Hematopoietic multipotent progenitor cell treated with erythropoietin and hydrocortisone succinate and interleukin-3 and kit ligand, for 17 days (in vitro differentiated cells): ENCODE measurements at regions not wholly inside any gene's neighbourhood (a gene's known extent, or its start where the extent isn't known, plus 50 kb on each side); places are given as distances from the start of the nearest gene placed in this dataset.

Experiments used
- DNase-seq: peaks from one replicate; pipeline ENCODE4 v3.0.0-alpha.2; 2015; ENCODE audit warnings: low spot score

- no peak for DNase-seq
These were observed 79.4 kb upstream of the CCDC112 start for GRCh38 chr5:115375893-115376292.

DNA sequence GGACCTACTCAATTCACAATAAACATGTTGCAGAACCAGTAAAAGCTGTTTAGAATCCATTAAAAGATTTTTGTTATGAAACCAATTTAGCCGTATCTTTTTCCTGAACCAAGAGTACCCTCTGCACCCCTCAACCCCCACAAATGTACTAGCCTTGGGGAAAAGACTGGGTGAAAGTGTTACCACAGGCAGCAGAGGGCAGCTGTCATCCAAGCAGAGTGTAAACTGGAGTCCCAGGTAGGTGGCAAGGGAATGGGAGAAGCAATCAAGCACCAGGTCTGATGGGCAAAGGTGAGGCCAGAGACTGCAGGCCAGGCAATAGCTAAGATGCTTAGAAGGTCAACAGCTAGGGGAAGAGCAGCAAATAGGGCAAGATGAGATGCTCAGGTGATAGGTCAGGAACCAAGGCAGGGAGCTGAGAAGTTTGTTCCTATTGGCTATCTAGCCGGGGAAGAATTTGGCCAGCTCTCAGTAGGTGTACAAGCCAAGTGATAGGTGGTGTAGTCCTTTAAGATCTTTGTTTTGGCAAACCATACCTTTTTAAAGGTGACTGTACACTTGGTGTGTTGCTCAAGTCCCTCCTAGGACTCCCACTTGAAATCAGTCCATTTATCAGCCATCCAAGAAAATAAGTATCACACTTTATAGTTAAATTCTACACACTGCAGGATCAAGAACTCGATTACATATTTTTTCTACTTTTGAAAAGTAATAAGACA is 77.8 kb upstream of the CCDC112 start:
- no peak for DNase-seq

DNA sequence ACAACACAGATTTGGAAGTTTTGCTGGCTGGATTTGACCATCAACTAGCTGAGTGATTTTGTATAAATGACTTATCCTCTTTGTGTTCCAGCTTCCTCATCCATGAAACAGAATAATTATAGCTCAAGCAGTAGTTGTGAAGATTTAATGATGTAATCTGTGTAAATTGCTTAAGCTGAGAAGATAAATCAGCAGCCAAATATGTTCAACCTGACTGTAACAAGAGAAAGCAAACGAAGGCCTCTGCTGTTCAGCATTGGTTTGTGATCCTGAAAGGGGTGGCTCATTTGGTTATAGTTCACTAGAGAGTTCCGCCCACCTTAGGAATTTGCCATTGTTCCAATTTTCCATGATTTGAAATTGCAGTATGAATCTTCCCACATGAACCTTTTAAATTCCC is 75.7 kb upstream of the CCDC112 start:
- no peak for DNase-seq

DNA sequence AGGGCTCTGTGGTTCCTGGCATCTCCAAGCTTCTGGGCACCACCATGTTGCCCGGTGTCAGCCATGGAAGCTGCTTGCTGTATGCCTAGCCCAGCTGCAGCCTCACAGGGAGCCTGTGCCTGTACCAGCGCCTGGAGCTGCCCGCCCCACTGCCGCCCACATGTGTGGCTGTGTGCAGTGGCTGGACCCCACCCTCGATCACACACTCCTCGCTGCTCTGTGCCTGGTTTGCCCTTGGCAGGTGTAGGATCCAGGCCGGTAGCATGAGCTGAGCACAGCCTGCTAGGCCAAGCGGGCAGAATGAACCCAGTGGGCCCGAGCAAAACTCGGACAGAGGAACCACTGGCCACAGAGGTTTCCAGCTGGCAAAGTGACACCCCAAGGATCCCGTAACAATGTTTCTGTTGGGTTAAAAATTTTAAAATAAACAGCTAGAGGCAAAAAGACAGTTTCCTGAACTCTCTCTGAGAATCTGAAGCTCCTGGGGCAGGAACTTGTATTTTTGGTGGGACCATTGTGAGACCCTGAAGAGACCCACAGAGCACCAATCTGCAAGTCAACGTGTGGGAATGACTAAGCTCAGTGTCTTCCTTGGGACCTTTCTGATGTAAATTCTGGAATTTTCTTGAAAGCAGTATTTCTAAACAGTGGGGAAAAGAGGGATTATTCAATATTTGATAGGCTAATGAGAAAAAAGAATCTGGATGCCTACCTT is 73.1 kb upstream of the CCDC112 start:
- no peak for DNase-seq

GRCh38 chr5:115366223-115366622 is 69.8 kb upstream of the CCDC112 start:
- no peak for DNase-seq

DNA sequence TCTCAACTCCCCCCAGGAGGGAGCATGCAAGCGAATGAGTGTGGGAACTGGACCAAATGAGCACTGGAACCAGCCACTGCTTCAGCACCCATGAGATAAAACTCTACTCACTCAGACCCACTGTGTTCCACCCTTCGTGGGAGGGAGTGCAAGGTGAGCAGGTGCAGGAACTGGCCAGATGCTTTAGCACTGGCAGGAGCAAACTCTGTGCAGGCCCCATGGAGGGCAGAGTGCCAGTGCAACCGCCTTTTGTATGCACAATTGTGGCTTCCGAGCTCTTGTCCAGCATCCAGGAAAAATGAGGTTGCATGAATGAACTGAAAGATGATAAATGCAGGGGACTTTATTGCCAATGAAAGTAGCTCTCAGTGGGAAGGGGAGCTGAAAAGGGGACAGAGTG is 67.4 kb upstream of the CCDC112 start:
- DNase-seq: no peak

- no peak for DNase-seq
These were observed 63.7 kb upstream of the CCDC112 start for GRCh38 chr5:115360046-115360685.

- no peak for DNase-seq
These were observed 59.4 kb upstream of the CCDC112 start for GRCh38 chr5:115355767-115356381.

- no peak for DNase-seq
These were observed 58.6 kb upstream of the CCDC112 start for GRCh38 chr5:115355095-115355494.

DNA sequence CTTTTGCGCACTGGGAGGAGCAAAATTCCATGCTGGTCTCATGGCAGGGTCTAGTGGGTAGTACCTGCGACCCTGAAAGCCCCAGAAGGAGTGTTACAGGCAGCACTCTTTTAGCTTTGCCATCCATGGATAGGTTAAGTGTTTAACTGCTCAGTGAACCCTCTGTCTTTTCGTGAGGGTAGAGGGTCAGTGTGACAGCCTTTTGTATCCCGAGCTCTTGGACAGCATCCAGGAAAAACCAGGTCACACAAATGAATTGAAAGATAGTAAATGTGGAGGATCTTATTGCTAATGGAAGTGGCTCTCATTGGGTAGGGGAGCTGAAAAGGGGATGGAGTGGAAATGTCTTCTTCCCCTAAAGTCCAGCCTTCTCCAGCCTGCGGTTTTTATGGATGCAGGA is 57.8 kb upstream of the CCDC112 start:
- no peak for DNase-seq

- DNase-seq: no peak
These were observed 56.1 kb upstream of the CCDC112 start for GRCh38 chr5:115352571-115352970.

GRCh38 chr5:115351356-115352195 is 55.1 kb upstream of the CCDC112 start:
- no peak for DNase-seq

DNA sequence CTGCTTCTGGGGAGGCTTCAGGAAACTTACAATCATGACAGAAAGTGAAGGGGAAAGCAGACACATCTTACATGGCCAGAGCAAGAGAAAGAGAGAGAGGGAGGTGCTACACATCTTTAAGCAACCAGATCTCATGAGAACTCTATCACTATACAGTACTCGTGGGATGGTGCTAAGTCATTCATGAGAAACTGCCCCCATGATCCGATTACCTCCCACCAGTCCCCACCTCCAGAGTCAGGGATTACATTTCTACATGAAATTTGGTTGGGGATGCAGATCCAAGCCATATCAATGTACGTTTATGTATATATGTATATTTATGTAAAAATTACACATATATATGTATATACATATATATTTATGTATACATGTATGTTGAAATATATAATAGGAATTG is 54.4 kb upstream of the CCDC112 start:
- no peak for DNase-seq

- DNase-seq: no peak
These were observed 52.8 kb upstream of the CCDC112 start for GRCh38 chr5:115349001-115349817.

GRCh38 chr5:115348175-115348574 is 51.7 kb upstream of the CCDC112 start:
- DNase-seq: no peak
